Panc1 (cell line): ENCODE measurements at regions not wholly inside any gene's neighbourhood (a gene's known extent, or its start where the extent isn't known, plus 50 kb on each side); places are given as distances from the start of the nearest gene placed in this dataset.

Source experiments
- TCF7L2 ChIP-seq: IDR thresholded peaks from 2 replicates; pipeline ENCODE4 v1.6.1; 2011; ENCODE audit warnings: mild to moderate bottlenecking, low read depth, low read length, inconsistent platforms
- TF ChIP-seq, protein P1 (sequence below): fragments of 450-650 bp; IDR thresholded peaks from 2 replicates; pipeline ENCODE4 v1.5.1; 2017; ENCODE audit warnings: mild to moderate bottlenecking

DNA sequence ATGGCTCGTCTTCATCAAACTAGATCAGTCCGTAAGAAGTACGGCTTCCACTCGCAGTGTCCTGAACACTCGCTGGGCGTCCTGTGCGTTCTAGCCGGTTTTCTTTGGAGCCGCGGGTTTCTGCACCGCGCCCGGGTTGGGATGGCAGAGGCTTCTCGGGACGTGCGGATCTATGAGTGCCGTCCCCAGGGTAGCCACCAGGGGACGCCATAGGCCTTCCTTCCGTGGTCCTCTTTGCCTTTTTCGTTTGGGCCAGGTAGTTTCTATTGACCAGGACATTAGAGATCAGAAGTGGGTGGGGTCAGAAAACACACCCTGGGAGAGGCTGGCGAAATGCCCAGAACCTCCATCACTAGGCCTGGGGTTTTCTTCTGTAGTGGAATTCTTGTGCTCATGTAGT lies 273.8 kb downstream of the FAM72C start:
- TF ChIP-seq, protein P1, sequence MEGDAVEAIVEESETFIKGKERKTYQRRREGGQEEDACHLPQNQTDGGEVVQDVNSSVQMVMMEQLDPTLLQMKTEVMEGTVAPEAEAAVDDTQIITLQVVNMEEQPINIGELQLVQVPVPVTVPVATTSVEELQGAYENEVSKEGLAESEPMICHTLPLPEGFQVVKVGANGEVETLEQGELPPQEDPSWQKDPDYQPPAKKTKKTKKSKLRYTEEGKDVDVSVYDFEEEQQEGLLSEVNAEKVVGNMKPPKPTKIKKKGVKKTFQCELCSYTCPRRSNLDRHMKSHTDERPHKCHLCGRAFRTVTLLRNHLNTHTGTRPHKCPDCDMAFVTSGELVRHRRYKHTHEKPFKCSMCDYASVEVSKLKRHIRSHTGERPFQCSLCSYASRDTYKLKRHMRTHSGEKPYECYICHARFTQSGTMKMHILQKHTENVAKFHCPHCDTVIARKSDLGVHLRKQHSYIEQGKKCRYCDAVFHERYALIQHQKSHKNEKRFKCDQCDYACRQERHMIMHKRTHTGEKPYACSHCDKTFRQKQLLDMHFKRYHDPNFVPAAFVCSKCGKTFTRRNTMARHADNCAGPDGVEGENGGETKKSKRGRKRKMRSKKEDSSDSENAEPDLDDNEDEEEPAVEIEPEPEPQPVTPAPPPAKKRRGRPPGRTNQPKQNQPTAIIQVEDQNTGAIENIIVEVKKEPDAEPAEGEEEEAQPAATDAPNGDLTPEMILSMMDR: no peak
- TF ChIP-seq TCF7L2: no peak
